GM21825 (cell line): ENCODE measurements at regions not wholly inside any gene's neighbourhood (a gene's known extent, or its start where the extent isn't known, plus 50 kb on each side); places are given as distances from the start of the nearest gene placed in this dataset.

Experiments used
- ATAC-seq: cut with Tn5 transposase; IDR thresholded peaks from one replicate; pipeline ENCODE4 v1.9.1; 2021; ENCODE audit warnings: mild to moderate bottlenecking, moderate library complexity; ENCODE audit not compliant: unreplicated experiment

DNA sequence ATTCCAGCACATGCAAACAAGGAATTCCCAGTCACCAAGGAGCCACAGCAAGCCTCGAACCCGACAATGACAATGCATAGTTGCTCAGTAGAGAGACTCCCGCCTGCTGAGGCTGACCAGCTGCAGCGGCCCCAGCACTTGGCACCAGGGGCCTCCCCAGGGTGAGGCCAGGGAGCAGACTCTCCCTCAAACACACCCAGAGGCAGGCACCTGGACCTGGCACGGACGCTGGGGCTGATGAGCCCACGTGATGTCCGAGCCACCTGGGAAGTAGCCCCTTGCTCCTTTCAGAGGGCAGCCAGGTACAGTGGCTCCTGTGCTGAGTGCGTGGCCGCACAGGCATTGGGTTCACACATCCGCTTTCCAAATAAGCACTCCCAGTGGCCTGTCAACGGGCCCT is 315.9 kb upstream of the TGFBR2 start:
- ATAC-seq, result no peak

DNA sequence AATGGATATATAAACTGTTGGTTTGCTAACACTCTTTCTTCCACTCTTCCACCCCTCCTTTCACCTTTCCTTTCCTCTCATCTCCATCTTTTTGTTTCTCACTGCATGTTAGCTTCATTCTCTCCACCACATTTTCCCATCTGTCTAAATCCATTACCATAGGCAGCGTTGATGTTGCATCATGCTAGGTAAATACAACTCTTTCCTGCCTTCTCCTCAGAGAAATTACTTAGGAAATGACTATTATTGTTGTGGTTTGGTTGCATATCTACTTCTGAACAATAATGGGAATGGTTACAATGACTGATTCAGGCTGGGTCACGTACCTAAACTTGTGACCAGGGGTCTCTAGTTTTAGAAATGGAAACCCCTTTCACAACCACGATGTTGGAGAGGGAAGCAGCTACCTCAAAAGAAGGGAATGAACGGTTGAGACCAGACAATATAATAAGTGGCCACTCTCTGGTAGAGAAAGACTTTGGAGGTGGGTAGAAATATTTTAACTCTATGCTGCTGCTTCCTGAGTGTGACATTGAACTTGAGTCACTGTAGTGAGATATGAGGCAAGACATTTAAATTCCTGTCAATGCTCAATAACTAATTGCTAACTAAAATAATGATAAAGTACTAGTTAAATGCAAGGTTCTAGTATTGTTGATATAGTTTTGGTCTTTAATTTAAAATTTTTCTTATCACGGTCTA is 314.1 kb upstream of the TGFBR2 start:
- no peak for ATAC-seq

DNA sequence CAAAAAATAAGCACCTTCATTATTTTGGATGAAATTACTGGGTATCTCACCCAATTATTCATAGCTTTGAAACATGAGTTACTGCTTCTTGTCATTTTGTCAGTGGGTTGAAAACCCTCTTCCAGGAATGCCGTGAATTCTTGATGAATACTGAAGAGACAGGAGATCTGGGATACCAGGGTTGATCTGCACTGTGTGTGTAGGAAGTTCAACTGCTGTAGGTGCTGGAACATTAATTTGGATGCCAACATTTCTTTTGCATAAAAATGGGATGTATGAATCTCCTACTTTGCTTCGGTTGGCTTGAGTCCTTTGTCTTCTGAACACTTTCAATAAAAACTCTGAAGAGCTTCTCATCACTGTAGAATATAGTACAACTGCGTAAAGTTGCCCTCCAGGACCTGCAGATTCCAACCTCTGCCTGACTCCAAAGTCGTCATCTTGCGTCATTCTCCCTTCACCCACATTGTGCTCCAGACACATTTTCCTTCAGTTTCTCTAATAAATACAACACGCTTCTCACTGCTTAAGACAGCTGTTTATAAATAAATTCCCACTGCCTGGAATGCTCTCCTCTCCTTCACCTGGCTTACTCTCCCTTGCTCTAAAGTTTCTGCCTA is 312.7 kb upstream of the TGFBR2 start:
- no peak for ATAC-seq

DNA sequence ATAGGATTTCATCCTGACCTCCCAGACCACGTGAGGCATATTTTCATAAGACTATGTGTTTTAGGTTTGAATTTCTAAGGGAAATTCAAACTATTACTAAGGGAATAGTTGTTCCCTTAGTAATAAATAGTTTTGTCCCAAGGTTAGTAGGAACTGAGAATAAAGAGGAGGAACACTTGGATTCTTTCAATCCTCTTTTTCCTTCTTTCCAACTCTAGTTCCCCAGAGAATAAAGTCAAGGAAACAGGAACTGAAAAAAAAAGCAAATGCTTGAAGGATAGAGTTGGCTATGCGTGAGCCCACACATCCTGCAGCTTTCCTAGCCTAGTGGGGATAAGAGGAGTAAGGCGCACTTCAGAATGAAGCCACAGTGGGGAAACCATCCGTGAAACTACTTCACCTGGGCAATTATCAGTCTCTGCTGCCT is 312.1 kb upstream of the TGFBR2 start:
- ATAC-seq, result no peak

DNA sequence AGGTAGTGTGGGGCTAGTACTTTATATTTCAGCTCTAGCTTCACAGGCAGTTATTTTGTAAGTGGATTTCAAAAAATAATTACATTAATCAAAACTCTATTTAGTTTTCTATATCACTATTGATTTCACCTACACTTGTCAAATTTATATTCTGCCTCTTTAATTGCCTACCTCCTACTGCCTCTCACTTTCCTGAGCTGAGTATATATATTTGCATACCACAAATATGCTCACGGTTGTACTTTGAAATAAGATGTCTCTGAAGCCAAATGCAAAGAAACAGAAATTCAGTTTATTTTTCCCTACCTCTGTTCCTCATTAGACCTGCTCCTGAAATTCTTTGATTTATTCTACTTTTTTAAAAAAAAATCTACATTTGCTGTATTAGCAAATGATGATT is 309.3 kb upstream of the TGFBR2 start:
- no peak for ATAC-seq

DNA sequence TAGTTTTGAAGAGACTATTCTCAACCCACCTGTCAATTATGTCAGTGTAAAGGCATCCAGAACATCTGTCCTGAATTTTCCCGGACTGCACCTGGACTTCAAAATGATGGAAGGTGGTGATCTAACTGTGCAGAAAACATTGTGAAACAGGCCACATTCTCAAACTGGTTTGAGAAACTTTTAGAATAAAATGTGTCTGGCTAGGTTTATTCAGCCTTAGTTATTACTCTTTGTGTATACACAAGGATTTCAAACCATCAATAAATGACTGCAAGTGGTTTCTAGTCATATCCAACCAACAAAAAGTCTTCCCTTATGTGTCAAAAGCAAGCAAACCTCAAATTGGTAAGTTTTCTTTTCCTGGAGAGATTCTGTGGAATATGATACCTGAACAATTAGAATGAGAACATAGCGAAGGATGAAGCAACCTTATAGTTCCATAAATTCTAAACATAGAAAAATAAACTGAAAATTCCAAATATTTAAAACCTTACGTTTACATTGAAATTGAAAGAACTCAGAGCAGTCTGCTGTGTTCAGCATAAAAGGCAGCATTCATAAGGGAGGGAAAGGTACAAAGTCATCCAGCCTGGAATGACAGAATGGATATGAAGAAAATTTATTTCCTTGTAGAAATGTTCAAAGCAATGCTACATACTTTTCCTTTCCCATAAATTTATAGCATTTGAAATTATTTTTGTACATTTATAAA is 306.6 kb upstream of the TGFBR2 start:
- no peak for ATAC-seq

DNA sequence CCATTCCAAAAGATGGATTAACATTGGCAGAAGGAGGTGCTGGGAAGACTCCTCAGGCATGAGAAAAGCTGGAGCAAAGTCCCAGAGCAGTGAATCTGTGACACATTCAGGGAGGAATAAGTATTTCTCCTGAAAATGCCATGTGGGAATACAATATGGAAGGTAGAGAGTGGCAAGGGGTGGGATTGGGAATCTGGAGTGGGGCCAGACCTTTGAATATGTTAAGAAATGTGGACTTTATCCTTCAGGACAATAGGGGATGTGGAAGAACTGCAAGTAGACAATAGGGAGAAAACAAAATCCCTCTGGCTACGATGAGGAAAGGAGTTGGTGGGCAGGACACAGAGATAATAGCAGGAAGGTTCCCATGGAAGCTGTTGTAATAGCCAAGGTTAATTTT is 305.6 kb upstream of the TGFBR2 start:
- no peak for ATAC-seq

DNA sequence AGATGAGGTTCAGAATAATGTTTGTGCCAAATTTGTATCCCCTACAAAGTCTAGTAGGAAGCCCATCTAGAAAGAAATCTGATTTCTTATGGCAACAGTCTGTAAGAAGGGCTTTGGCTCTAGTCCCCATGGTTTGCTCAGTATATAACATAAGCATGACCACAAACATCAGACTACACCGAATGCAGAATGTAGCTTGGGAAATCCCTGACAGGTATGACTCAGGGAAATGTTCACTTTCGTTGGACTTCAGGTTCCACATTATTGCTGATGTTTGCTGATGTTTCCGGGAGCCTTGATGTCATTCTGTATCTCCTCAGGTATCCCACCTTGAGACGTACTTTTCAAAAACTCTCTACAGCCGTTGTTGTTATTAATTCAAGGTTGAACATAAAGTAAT is 304.4 kb upstream of the TGFBR2 start:
- no peak for ATAC-seq

DNA sequence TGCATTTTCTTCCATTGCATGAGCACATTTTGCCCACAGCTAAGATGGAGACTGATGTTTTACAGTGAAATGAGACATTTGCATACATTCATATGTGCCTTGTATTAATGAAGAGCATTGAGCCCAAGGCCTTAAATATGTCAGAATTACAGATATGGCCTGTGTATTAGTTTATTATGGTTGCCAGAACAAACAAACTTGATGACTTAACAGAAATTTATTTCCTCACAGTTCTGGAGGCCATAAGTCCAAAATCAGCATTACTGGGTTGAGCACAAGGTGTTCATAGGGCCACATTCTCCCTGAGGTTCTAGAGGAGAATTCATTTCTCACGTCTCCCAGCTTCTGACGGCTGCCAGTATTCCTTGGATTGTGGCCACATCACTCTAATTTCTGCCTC is 302.6 kb upstream of the TGFBR2 start:
- no peak for ATAC-seq

DNA sequence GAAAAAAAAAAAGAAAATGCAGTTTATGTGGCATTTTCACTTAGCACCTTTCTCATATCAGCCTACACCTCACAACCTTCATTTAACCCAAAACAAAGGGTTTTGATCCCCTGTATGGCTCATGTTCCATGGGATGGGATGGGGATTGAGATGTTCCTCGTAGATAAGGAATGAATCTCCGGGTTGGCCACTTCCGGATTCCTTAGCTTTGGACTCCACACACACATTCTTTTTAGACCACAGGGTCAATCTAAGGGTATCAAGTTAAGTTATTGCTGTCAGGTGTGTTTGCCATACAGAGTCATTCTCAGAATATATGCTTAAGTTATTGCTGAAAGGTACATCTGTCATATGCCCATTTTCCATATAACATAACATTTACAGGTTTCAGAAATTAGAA is 301.4 kb upstream of the TGFBR2 start:
- no peak for ATAC-seq

DNA sequence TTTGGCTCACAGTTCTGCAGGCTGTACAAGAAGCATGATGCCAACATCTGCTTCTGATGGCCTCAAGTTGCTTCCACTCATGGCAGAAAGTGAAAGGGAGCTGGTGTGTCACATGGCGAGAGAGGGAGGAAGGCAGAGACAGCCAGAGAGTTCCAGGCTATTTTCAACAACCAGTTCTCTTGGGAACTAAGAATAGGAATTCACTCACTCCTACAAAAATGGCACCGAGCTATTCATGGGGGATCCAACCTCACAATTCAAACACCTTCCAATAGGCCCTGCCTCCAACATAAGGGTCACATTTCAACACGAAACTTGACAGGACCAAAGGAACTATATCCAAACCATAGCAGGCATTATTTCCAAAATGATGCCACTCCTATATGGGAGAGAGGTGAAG is 299.5 kb upstream of the TGFBR2 start:
- ATAC-seq, result no peak

DNA sequence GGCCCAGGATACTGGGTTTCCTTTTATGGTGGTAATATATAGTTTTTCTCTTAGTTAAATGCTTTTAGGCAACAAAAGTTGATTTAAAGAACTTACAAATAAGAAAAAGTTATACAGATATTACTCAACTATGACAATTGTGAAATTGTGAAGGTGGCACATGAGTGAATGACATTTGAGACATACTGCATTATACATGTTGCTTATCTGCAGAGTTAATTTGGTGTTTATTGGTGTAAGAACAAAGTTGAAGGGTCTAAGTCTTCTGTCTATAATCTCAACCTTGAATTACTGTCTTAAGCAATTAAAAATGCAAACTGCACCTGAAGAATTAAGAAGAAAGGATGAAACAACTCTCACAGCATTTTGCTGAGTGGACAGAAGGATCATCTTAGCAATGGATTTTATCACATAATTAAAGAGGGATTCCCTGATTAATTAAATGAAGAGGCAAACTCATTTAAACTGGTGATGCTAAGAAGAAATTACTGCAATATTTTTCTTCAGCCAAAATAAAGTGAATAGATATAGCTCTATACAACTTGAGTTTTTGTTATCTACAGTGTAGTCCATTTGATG is 298.9 kb upstream of the TGFBR2 start:
- ATAC-seq, result no peak

DNA sequence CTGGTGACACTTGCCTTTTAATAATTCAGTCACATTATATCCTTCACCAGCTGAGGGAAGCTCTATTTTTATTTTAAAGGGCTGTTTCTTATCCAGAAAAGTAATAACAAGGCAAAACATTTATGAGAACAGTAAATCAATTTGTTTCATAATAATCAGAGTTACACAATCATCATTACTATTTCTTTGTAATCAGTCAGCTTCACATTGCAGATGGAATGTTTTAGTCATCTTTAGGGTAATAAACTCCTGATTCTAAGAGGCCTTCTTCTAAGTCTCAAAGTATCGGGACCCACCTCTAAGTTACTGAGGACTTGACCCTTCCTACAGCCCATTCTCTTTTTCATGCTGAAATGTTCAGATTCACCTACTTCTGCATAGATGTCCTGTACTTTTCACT is 298.3 kb upstream of the TGFBR2 start:
- no peak for ATAC-seq

DNA sequence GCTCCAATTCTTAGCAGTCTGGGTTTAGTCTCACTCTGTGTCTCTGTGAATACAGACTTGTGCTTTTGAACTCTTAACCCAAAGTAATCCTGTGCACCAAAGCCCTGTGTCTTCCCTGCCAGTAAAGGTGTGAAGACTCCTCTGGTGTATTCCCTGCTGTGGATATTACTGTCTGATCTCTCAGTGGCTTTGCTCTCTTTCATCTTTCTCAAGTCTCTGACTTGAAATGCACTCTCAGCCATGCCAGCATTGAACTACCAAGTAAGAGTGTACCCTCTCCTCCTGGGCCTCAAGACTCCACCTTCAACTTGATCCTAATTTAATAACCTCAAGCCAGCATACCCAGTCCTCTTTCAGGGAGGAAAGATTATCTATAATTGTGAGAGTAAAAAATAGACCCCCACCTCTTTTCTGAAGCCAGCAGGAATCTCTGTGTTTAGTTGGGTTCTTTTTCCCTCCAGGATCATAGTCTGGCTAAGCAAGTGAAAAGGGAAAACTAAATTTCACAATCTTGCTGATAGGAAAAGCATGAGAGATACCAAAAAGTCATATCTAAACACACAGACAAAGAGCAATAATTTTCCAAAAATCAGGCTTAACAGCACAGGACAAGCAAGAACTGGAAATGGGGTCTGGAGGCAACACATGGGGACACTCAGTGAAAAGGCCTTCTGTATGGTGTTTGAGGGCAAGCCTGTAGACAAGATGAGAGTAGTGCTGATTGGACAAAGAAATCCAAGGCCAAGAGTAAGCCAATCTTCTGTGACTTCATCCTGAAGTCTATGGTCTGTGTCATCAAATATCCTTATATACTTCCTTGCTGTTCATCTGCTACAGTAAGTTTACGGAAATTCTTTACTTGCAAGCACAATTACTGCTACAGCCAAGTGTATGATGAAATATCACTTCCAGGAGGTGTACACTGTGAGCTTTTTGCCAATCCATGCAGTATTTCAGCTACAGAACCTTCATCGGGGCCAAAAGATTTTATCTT is 296.1 kb upstream of the TGFBR2 start:
- ATAC-seq, result no peak

DNA sequence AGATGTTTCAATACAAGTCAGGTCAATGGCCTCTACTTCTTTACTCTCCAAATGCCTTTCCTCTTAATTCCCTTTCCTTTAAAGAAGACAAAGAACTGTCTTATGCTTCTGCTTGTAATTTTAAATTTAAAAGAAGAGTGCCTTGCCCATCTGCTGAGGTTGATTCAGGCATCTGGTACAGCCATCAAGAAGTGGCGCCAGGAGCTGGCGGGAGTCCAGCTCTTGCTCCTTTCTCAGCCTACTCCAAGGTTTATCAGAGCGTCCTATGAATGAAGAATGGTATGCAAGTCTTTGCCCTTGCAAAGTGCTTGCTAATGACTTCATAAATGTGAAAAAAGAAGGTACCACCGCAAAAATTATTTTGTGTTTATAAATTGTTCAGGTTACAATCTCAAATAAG is 294.6 kb upstream of the TGFBR2 start:
- no peak for ATAC-seq

DNA sequence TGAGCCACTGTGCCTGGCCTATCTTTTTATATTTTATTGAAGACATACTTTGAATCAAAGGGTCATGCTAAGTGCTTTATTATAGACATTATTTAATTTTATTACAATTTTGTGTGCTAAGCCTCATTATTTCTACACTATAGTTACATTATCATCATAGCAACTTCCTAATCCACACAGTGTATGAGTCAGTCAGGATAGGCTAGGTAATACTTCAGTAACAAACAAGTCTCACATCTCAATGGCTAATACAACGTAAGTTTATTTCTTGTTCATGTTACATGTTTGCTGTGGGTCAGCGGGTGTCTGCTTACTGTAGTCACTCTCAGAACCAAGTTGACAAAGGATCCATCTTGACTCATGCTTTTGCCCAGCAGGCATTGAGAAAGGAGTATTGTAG is 292.6 kb upstream of the TGFBR2 start:
- no peak for ATAC-seq

DNA sequence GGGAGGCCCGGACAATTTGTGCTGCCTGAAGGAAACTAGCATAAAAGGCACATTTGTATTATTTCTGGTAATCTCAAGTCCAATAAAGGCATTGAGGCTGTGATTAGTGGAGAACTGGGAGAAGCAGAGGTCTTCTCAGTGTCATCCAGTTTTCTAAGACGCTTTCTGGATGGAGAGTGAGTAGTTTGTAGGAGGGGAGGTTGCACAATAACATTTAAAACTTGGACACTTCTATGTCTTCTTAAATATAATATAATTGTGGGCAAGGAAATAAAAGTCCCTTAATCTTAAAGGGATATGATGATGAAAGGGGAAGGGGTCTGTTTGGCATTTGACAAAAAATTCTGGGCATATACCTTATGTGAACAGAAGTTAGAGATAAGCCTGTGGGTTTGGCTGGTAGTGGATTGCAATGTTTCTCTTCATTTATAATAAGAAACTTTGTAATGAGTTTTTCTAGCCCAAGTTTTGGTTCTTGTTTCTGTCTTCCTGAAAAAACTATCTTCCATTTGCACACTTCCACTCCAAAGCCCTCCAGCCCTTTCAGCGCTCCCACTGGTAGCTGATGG is 291.6 kb upstream of the TGFBR2 start:
- ATAC-seq, result no peak

DNA sequence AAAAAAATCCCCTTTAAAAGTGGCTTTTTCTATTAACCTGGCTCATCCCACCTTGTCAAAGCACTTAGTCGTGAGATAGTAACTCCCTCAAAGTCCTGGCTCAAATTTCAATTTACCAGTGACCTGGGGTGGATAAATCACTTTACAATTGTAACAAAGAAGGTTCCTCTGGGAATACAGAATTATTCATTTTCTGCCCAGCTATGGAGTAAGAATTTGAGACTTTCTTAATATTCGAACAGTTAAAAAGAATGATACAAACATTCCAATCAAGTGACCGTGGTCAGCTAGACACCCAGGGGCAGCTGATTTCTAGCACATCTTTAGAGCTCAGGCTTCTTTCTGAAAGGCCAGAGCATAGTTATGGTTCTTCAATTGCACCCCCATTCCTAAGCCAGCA is 291.0 kb upstream of the TGFBR2 start:
- ATAC-seq, result no peak

DNA sequence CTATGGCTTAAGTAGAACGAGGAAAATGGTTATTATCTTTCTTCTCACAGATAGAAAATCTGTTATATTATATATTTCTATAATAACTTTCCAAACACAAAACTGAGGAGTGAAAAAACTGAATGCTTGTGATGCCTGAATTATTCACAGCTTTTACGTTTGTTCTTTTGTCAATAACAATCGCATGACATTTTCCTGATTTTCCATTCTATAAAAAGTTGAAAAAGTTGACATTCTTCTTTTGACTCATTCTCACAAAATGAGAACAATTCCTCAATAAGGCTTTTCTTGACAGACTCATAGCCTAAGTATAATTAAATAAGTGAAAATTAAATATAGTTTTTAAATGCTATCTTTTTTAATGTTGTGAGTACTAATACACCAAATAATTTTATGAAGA is 288.8 kb upstream of the TGFBR2 start:
- ATAC-seq, result no peak

DNA sequence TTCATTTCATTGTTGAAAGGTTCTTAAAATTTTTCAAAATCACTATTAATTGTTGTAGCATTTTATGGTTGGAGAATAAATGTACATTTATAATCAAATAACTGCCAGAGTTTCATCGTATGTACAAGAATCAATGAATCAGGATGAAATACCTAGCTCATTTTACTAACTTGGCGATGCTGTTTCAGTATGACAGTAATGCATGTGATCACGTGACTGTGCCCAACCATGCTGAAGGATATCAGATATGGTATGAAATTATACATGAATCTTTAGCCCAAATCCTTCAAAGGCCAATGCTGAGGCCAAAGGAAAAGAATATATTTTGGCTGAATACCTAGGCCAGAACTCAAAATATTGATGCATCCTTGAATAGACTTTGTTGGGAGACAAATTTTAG is 288.3 kb upstream of the TGFBR2 start:
- ATAC-seq, result no peak
